Ishikawa (cell line): ENCODE measurements at regions not wholly inside any gene's neighbourhood (a gene's known extent, or its start where the extent isn't known, plus 50 kb on each side); places are given as distances from the start of the nearest gene placed in this dataset.

Source experiments
- EP300 ChIP-seq: IDR thresholded peaks from 2 replicates; pipeline ENCODE4 v1.6.1; 2012; ENCODE audit warnings: borderline replicate concordance
- TEAD4 ChIP-seq: IDR thresholded peaks from 2 replicates; pipeline ENCODE4 v1.6.1; 2012
- TF ChIP-seq, protein P1 (sequence below): IDR thresholded peaks from 2 replicates; pipeline ENCODE4 v1.6.1; 2012
- TF ChIP-seq, protein P2 (sequence below): IDR thresholded peaks from 2 replicates; pipeline ENCODE4 v1.6.1; 2012; ENCODE audit warnings: low read depth, mild to moderate bottlenecking

DNA sequence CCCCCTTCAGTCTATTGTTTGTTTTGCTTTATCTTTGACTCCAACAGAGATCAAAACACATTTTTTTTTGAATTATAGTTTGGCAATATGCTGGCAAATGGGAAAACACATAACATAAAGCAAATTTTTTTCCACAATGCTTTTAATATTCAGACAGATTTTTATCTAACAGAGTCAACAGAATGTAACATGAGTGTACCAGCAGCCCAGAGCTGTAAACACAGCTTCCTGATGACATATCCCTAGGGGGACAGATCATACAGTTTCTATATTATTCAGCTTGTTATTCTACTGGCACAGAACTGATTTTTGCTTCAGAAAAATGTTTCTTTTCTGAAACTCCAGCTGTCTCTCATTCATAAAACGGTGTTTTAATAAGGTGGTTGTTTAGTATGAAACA is 168.8 kb downstream of the OLFM4 start:
- TF ChIP-seq, protein P1, sequence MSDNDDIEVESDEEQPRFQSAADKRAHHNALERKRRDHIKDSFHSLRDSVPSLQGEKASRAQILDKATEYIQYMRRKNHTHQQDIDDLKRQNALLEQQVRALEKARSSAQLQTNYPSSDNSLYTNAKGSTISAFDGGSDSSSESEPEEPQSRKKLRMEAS = no peak
- no peak for TF ChIP-seq TEAD4
- TF ChIP-seq EP300 = no peak
- TF ChIP-seq, protein P2, sequence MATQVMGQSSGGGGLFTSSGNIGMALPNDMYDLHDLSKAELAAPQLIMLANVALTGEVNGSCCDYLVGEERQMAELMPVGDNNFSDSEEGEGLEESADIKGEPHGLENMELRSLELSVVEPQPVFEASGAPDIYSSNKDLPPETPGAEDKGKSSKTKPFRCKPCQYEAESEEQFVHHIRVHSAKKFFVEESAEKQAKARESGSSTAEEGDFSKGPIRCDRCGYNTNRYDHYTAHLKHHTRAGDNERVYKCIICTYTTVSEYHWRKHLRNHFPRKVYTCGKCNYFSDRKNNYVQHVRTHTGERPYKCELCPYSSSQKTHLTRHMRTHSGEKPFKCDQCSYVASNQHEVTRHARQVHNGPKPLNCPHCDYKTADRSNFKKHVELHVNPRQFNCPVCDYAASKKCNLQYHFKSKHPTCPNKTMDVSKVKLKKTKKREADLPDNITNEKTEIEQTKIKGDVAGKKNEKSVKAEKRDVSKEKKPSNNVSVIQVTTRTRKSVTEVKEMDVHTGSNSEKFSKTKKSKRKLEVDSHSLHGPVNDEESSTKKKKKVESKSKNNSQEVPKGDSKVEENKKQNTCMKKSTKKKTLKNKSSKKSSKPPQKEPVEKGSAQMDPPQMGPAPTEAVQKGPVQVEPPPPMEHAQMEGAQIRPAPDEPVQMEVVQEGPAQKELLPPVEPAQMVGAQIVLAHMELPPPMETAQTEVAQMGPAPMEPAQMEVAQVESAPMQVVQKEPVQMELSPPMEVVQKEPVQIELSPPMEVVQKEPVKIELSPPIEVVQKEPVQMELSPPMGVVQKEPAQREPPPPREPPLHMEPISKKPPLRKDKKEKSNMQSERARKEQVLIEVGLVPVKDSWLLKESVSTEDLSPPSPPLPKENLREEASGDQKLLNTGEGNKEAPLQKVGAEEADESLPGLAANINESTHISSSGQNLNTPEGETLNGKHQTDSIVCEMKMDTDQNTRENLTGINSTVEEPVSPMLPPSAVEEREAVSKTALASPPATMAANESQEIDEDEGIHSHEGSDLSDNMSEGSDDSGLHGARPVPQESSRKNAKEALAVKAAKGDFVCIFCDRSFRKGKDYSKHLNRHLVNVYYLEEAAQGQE = no peak
